GM12878 (cell line): ENCODE measurements at regions not wholly inside any gene's neighbourhood (a gene's known extent, or its start where the extent isn't known, plus 50 kb on each side); places are given as distances from the start of the nearest gene placed in this dataset.

Experiments used
- BACH1 ChIP-seq: fragments of 450-650 bp; IDR thresholded peaks from 2 replicates; pipeline ENCODE4 v1.6.1; 2017; ENCODE audit warnings: mild to moderate bottlenecking, borderline replicate concordance
- CBX3 ChIP-seq: fragments of 200-600 bp; sonication (generic); IDR thresholded peaks from 2 replicates; pipeline ENCODE4 v1.6.1; 2016; ENCODE audit warnings: low read depth, borderline replicate concordance
- CREB1 ChIP-seq: IDR thresholded peaks from 2 replicates; pipeline ENCODE4 v1.6.1; 2012; ENCODE audit warnings: low read depth, mild to moderate bottlenecking, inconsistent platforms
- CTCF ChIP-seq, 3 experiments: IDR thresholded peaks in 2 of 3; conservative IDR thresholded peaks in 1 of 3; 2 replicates each; pipeline ENCODE4 v1.5.1; 2011; ENCODE audit warnings: low read depth in 3 of 3, low read length in 3 of 3, mild to moderate bottlenecking in 3 of 3, control low read depth in 2 of 3, moderate library complexity in 2 of 3, inconsistent platforms in 1 of 3, mixed read lengths in 1 of 3; ENCODE audit not compliant: control insufficient read depth in 2 of 3, insufficient read depth in 1 of 3; ENCODE audit errors: extremely low read depth in 1 of 3
- DPF2 ChIP-seq: fragments of 450-650 bp; IDR thresholded peaks from 2 replicates; pipeline ENCODE4 v1.6.1; 2017; ENCODE audit warnings: mild to moderate bottlenecking
- ESRRA ChIP-seq: IDR thresholded peaks from 2 replicates; pipeline ENCODE4 v1.6.1; 2012; ENCODE audit warnings: mild to moderate bottlenecking, low read length, improper control_type of control experiment
- FOXM1 ChIP-seq: IDR thresholded peaks from 2 replicates; pipeline ENCODE4 v1.6.1; 2012; ENCODE audit warnings: low read depth, mild to moderate bottlenecking, inconsistent platforms, low read length, moderate library complexity
- HDAC6 ChIP-seq: fragments of 200-600 bp; sonication (generic); IDR thresholded peaks from one replicate; pipeline ENCODE4 v1.8.0; 2017; ENCODE audit warnings: antibody characterized with exemption; ENCODE audit not compliant: unreplicated experiment
- IRF3 ChIP-seq: fragments of 450-650 bp; IDR thresholded peaks from 2 replicates; pipeline ENCODE4 v1.6.1; 2014; ENCODE audit warnings: mild to moderate bottlenecking
- LARP7 ChIP-seq: fragments of 450-650 bp; IDR thresholded peaks from 2 replicates; pipeline ENCODE4 v1.6.1; 2017; ENCODE audit warnings: mild to moderate bottlenecking
- MYC ChIP-seq: IDR thresholded peaks from 2 replicates; pipeline ENCODE4 v1.6.1; 2011; ENCODE audit warnings: mild to moderate bottlenecking, low read length, moderate library complexity, inconsistent platforms; ENCODE audit not compliant: insufficient read depth, insufficient replicate concordance, insufficient read length, severe bottlenecking
- NBN ChIP-seq: fragments of 450-650 bp; IDR thresholded peaks from 2 replicates; pipeline ENCODE4 v1.6.1; 2016
- NFIC ChIP-seq: IDR thresholded peaks from 2 replicates; pipeline ENCODE4 v1.6.1; 2012; ENCODE audit warnings: low read depth, mild to moderate bottlenecking, inconsistent platforms, low read length, moderate library complexity
- POLR2AphosphoS5 ChIP-seq: IDR thresholded peaks from 2 replicates; pipeline ENCODE4 v1.6.1; 2011; ENCODE audit warnings: mild to moderate bottlenecking, low read length, inconsistent platforms
- RELB ChIP-seq: fragments of 450-650 bp; IDR thresholded peaks from 2 replicates; pipeline ENCODE4 v1.6.1; 2017; ENCODE audit warnings: low read depth, mild to moderate bottlenecking, moderate library complexity
- SMC3 ChIP-seq: IDR thresholded peaks from 2 replicates; pipeline ENCODE4 v1.6.1; 2011; ENCODE audit warnings: low read length, improper control_type of control experiment, borderline replicate concordance
- SRF ChIP-seq, 2 experiments: IDR thresholded peaks; 2 replicates each; pipeline ENCODE4 v1.6.1; 2011; ENCODE audit warnings: low read depth in 2 of 2, low read length in 2 of 2, mild to moderate bottlenecking in 1 of 2, moderate library complexity in 1 of 2
- TARDBP ChIP-seq: IDR thresholded peaks from 2 replicates; pipeline ENCODE4 v1.6.1; 2016; ENCODE audit warnings: borderline replicate concordance
- YY1 ChIP-seq: IDR thresholded peaks from 2 replicates; pipeline ENCODE4 v1.6.1; 2011; ENCODE audit warnings: low read depth, mild to moderate bottlenecking, low read length
- TF ChIP-seq, protein P1 (sequence below): fragments of 450-650 bp; IDR thresholded peaks from 2 replicates; pipeline ENCODE4 v1.6.1; 2017; ENCODE audit warnings: mild to moderate bottlenecking, low read depth, inconsistent platforms; ENCODE audit not compliant: poor library complexity, severe bottlenecking
- TF ChIP-seq, protein P2 (sequence below): fragments of 450-650 bp; IDR thresholded peaks from 2 replicates; pipeline ENCODE4 v1.6.1; 2016; ENCODE audit warnings: mild to moderate bottlenecking

DNA sequence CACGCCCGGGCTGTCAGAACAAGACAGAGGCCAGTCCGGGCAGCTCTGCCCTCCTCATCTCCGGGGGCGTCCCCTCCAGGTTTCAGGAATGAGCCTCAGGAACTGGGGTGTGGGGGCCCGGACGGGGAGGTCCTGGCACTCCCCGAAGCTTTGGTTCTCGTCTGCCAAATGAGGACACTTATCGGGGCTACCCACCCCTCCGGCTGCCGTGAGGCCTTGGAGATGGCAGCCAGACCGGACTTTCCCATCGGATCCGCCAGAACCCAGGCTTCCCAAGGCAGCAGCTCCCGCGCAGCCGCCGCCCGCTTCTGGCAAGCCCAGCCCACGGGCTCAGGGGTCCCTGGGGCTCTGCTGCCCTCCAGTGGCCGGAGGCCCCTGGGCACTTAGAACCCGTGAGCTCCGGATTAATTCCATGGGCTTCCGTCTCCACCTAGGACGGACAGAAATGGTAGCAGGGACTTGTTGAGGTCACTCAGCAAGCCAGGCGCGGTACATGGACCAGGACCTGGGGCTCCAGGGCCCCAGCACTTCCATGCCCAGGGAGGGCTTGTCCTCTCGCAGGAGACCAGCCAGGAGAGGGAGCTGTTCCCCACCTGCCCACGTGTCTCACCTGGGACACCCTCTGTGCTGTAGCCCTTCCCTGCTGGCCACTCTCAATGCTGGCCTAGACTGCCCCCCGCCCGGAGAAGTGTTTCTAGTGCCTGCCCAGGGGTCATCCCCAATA is 89.4 kb downstream of the LINGO1 start (continued):
- TF ChIP-seq RELB, result peak; percentile 42; the same call in 1 of the 2 replicates
- TF ChIP-seq NBN, result peak; percentile 54; the same call in 1 of the 2 replicates
- TF ChIP-seq DPF2, result no peak
- no peak for TF ChIP-seq CREB1
- no peak for TF ChIP-seq NFIC
- TF ChIP-seq, protein P1, sequence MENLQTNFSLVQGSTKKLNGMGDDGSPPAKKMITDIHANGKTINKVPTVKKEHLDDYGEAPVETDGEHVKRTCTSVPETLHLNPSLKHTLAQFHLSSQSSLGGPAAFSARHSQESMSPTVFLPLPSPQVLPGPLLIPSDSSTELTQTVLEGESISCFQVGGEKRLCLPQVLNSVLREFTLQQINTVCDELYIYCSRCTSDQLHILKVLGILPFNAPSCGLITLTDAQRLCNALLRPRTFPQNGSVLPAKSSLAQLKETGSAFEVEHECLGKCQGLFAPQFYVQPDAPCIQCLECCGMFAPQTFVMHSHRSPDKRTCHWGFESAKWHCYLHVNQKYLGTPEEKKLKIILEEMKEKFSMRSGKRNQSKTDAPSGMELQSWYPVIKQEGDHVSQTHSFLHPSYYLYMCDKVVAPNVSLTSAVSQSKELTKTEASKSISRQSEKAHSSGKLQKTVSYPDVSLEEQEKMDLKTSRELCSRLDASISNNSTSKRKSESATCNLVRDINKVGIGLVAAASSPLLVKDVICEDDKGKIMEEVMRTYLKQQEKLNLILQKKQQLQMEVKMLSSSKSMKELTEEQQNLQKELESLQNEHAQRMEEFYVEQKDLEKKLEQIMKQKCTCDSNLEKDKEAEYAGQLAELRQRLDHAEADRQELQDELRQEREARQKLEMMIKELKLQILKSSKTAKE, result no peak
- TF ChIP-seq SRF (IDR thresholded peaks at IDR 0.05; ENCODE audit: low read depth in 2 of 2, low read length in 2 of 2), result no peak
- TF ChIP-seq LARP7, result peak; percentile 80
- TF ChIP-seq IRF3, result 0 out of 2 replicates have a peak, but pooled peaks have one; percentile 13
- no peak for TF ChIP-seq MYC
- TF ChIP-seq POLR2AphosphoS5, result no peak
- TF ChIP-seq FOXM1, result peak; percentile 11; the same call in 1 of the 2 replicates
- TF ChIP-seq, protein P2, sequence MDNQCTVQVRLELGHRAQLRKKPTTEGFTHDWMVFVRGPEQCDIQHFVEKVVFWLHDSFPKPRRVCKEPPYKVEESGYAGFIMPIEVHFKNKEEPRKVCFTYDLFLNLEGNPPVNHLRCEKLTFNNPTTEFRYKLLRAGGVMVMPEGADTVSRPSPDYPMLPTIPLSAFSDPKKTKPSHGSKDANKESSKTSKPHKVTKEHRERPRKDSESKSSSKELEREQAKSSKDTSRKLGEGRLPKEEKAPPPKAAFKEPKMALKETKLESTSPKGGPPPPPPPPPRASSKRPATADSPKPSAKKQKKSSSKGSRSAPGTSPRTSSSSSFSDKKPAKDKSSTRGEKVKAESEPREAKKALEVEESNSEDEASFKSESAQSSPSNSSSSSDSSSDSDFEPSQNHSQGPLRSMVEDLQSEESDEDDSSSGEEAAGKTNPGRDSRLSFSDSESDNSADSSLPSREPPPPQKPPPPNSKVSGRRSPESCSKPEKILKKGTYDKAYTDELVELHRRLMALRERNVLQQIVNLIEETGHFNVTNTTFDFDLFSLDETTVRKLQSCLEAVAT, result no peak
- TF ChIP-seq SMC3, result peak; percentile 84
- no peak for TF ChIP-seq ESRRA
- no peak for TF ChIP-seq BACH1
- no peak for TF ChIP-seq CBX3
- no peak for TF ChIP-seq HDAC6
- TF ChIP-seq YY1, result peak; percentile 76
- no peak for TF ChIP-seq TARDBP
- TF ChIP-seq CTCF (IDR thresholded peaks at IDR 0.05 in 2 of 3, conservative IDR thresholded peaks at IDR 0.05 in 1 of 3; ENCODE audit: control insufficient read depth in 2 of 3, extremely low read depth in 1 of 3, insufficient read depth in 1 of 3, low read depth in 3 of 3, low read length in 3 of 3), result peak; percentile 89 to 99 (median 93)
